C4-2B (cell line): ENCODE measurements at regions not wholly inside any gene's neighbourhood (a gene's known extent, or its start where the extent isn't known, plus 50 kb on each side); places are given as distances from the start of the nearest gene placed in this dataset.

Experiments
- CTCF ChIP-seq: fragments of 450-650 bp; conservative IDR thresholded peaks from 2 replicates; pipeline ENCODE4 v1.5.1; 2017; ENCODE audit warnings: mild to moderate bottlenecking
- ZFX ChIP-seq: fragments of 450-650 bp; IDR thresholded peaks from 2 replicates; pipeline ENCODE4 v1.6.1; 2017

DNA sequence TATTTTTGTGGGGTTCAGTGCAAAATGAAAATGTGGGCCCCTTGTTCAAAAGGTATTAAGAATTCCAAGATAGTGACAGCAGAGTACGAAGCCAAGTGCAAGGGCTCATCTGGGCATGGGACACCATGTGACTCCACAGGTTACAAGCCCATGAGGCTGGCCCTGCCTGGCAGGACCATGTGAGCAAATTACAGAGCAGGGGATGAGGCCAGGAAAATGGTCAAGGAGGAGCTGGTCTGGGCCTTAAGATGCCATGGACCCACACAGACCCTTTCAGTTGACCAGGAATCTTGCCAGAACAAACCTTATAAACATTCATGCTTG is 86.9 kb downstream of the SNX5 start:
- TF ChIP-seq CTCF = no peak
- no peak for TF ChIP-seq ZFX
